T-cell (primary cell): ENCODE measurements at regions not wholly inside any gene's neighbourhood (a gene's known extent, or its start where the extent isn't known, plus 50 kb on each side); places are given as distances from the start of the nearest gene placed in this dataset.

Experiments
- ATAC-seq, 4 experiments: fragments of 200-7000 bp in 3 of 4; fragments of 150-1000 bp in 1 of 4; cut with Tn5 transposase; replicated peaks in 1 of 4; 1 replicate in 3 of 4; 2 replicates in 1 of 4; pipeline ENCODE4 v1.10.0; 2021; ENCODE audit warnings: moderate library complexity in 3 of 4, mild to moderate bottlenecking in 2 of 4, moderate number of reproducible peaks in 1 of 4
- CTCF ChIA-PET, 2 donors: fragments of 300-600 bp; sonication (Branson Sonifier 250); formaldehyde crosslinking; loops; one replicate each; lab custom pipeline; 2022; ENCODE audit warnings: antibody characterized with exemption in 2 of 2; lab: Charles Lee
- POLR2A ChIA-PET, 2 donors: fragments of 300-600 bp; sonication (Branson Sonifier 250); formaldehyde crosslinking; loops; one replicate each; lab custom pipeline; 2022; ENCODE audit warnings: antibody characterized with exemption in 2 of 2; lab: Charles Lee
- DNase-seq, 35 experiments: peaks; one replicate each; pipeline versions ENCODE4 v3.0.0 to v3.0.0-alpha.2; 2013 to 2023
- H3K27ac ChIP-seq: one replicate; pipeline ENCODE4 v1.5.1; 2013; ENCODE audit warnings: low read length
- H3K27me3 ChIP-seq, 2 experiments: replicated peaks in 1 of 2; 1 replicate in 1 of 2; 2 replicates in 1 of 2; pipeline versions ENCODE4 v1.6.1 to v1.7.0; 2013; ENCODE audit warnings: low read length in 1 of 2, mixed read lengths in 1 of 2; ENCODE audit not compliant: control insufficient read depth in 2 of 2, insufficient read depth in 2 of 2; ENCODE audit errors: extremely low read depth in 1 of 2
- H3K36me3 ChIP-seq, 2 donors: 1 replicate in 1 of 2; 2 replicates in 1 of 2; pipeline versions ENCODE4 v1.6.1 to v1.7.0; 2013; ENCODE audit warnings: low read length in 1 of 2; ENCODE audit not compliant: control insufficient read depth in 2 of 2, insufficient read depth in 1 of 2; ENCODE audit errors: extremely low read depth in 1 of 2
- H3K4me1 ChIP-seq, 2 experiments: 1 replicate in 1 of 2; 2 replicates in 1 of 2; pipeline versions ENCODE4 v1.6.1 to v1.7.0; 2013; ENCODE audit warnings: low read length in 2 of 2, mixed read lengths in 1 of 2; ENCODE audit not compliant: insufficient read depth in 2 of 2, control insufficient read depth in 1 of 2; ENCODE audit errors: extremely low read depth in 1 of 2
- H3K4me3 ChIP-seq, 2 donors: 1 replicate in 1 of 2; 2 replicates in 1 of 2; pipeline versions ENCODE4 v1.5.1 to v1.7.0; 2013; ENCODE audit warnings: mild to moderate bottlenecking in 2 of 2, low read length in 1 of 2, moderate library complexity in 1 of 2; ENCODE audit not compliant: control insufficient read depth in 1 of 2; ENCODE audit errors: extremely low read depth in 1 of 2
- H3K9me3 ChIP-seq: 2 replicates; pipeline ENCODE4 v1.7.0; 2013
- H3K27ac Mint-ChIP-seq, 2 donors: one replicate each; pipeline ENCODE4 v1.8.0; 2020 to 2021; ENCODE audit warnings: mild to moderate bottlenecking in 2 of 2, mixed read lengths in 2 of 2
- H3K27me3 Mint-ChIP-seq, 2 donors: one replicate each; pipeline ENCODE4 v1.8.0; 2021 to 2022; ENCODE audit warnings: mixed read lengths in 2 of 2
- H3K36me3 Mint-ChIP-seq: one replicate; pipeline ENCODE4 v1.8.0; 2021; ENCODE audit warnings: mixed read lengths
- H3K4me1 Mint-ChIP-seq, 3 donors: one replicate each; pipeline ENCODE4 v1.8.0; 2020 to 2022; ENCODE audit warnings: mixed read lengths in 3 of 3, mild to moderate bottlenecking in 1 of 3
- H3K4me3 Mint-ChIP-seq, 3 donors: one replicate each; pipeline ENCODE4 v1.8.0; 2020 to 2022; ENCODE audit warnings: mild to moderate bottlenecking in 3 of 3, mixed read lengths in 3 of 3, moderate library complexity in 3 of 3
- H3K9me3 Mint-ChIP-seq, 3 donors: one replicate each; pipeline ENCODE4 v1.8.0; 2020 to 2022; ENCODE audit warnings: mixed read lengths in 3 of 3
- WGBS: methylation state at CpG from one replicate; pipeline ENCODE4 v1.1.5; 2013; ENCODE audit warnings: missing lambda C conversion rate; ENCODE audit not compliant: insufficient coverage; 5-methylcytosine and 5-hydroxymethylcytosine counted together

- ChIA-PET POLR2A (no interaction called here), CTCF (no interaction called here)
- DNase-seq (no peak), ATAC-seq (no peak)
- H3K9me3 ChIP-seq, result no peaks in the 10 kb centered on the region
- Mint-ChIP-seq H3K27me3 (no peaks in the 10 kb centered on the region), H3K4me1 (no peaks in the 10 kb centered on the region), H3K36me3 (no peaks in the 10 kb centered on the region), H3K9me3 (peaks cover 10 to 45% (median 14%) of the 10 kb centered on the region in 3 donors), H3K27ac (no peak overlapping the region), H3K4me3 (no peak overlapping the region)
- H3K36me3 ChIP-seq, result no peaks in the 10 kb centered on the region
- H3K4me1 ChIP-seq, result no peaks in the 10 kb centered on the region
- H3K4me3 ChIP-seq, result no peak overlapping the region
- H3K27ac ChIP-seq, result no peak overlapping the region
- no CpG with 5 or more reads among the region's 4 CpGs for WGBS
- H3K27me3 ChIP-seq, result no peaks in the 10 kb centered on the region
These were observed 1363.9 kb downstream of the MAT2B start for GRCh38 chr5:164869325-164869724.

- Histone ChIP-seq H3K4me3 (no peak overlapping the region), H3K36me3 (no peaks in the 10 kb centered on the region), H3K4me1 (no peaks in the 10 kb centered on the region), H3K27me3 (no peaks in the 10 kb centered on the region), H3K9me3 (no peaks in the 10 kb centered on the region), H3K27ac (no peak overlapping the region)
- Mint-ChIP-seq H3K4me3 (no peak overlapping the region), H3K9me3 (peaks cover 4 to 43% (median 14%) of the 10 kb centered on the region in 3 donors), H3K27me3 (no peaks in the 10 kb centered on the region), H3K27ac (no peak overlapping the region), H3K36me3 (no peaks in the 10 kb centered on the region), H3K4me1 (no peaks in the 10 kb centered on the region)
- CTCF ChIA-PET, result no interaction called here
- ATAC-seq, result no peak
- WGBS, result no CpG with 5 or more reads among the region's 1 CpG
- POLR2A ChIA-PET, result no interaction called here
- no peak for DNase-seq
These were observed 1371.4 kb downstream of the MAT2B start for GRCh38 chr5:164876793-164877192.

- DNase-seq (no peak), ATAC-seq (no peak)
- no peak overlapping the region for H3K4me3 Mint-ChIP-seq
- peaks cover 5 to 24% (median 10%) of the 10 kb centered on the region in 3 donors for H3K9me3 Mint-ChIP-seq
- no peaks in the 10 kb centered on the region for H3K4me1 ChIP-seq
- ChIA-PET CTCF (no interaction called here), POLR2A (no interaction called here)
- no peaks in the 10 kb centered on the region for H3K4me1 Mint-ChIP-seq
- H3K9me3 ChIP-seq, result no peaks in the 10 kb centered on the region
- H3K36me3 Mint-ChIP-seq, result no peaks in the 10 kb centered on the region
- WGBS, result 87% methylated on average over 6 of the region's 12 CpGs
- no peaks in the 10 kb centered on the region for H3K27me3 ChIP-seq
- no peak overlapping the region for H3K4me3 ChIP-seq
- H3K27ac Mint-ChIP-seq, result no peak overlapping the region
- H3K27ac ChIP-seq, result no peak overlapping the region
- no peaks in the 10 kb centered on the region for H3K36me3 ChIP-seq
- no peaks in the 10 kb centered on the region for H3K27me3 Mint-ChIP-seq
These were observed 1376.0 kb downstream of the MAT2B start for GRCh38 chr5:164881442-164881841.

- ChIA-PET POLR2A (no interaction called here), CTCF (no interaction called here)
- no peaks in the 10 kb centered on the region for H3K27me3 Mint-ChIP-seq
- no peaks in the 10 kb centered on the region for H3K9me3 ChIP-seq
- no peaks in the 10 kb centered on the region for H3K36me3 ChIP-seq
- H3K4me1 ChIP-seq, result no peaks in the 10 kb centered on the region
- H3K9me3 Mint-ChIP-seq, result peaks cover 5 to 26% (median 13%) of the 10 kb centered on the region in 3 donors
- 78% methylated on average over 3 of the region's 3 CpGs for WGBS
- H3K4me3 Mint-ChIP-seq, result no peak overlapping the region
- H3K36me3 Mint-ChIP-seq, result no peaks in the 10 kb centered on the region
- no peak for ATAC-seq
- no peak overlapping the region for H3K4me3 ChIP-seq
- no peak for DNase-seq
- no peak overlapping the region for H3K27ac Mint-ChIP-seq
- H3K27ac ChIP-seq, result no peak overlapping the region
- no peaks in the 10 kb centered on the region for H3K27me3 ChIP-seq
- no peaks in the 10 kb centered on the region for H3K4me1 Mint-ChIP-seq
These were observed 1379.8 kb downstream of the MAT2B start for GRCh38 chr5:164885179-164885578.

GRCh38 chr5:164893071-164893470 lies 1387.7 kb downstream of the MAT2B start:
- Histone ChIP-seq H3K4me3 (no peak overlapping the region), H3K27me3 (no peaks in the 10 kb centered on the region), H3K36me3 (no peaks in the 10 kb centered on the region), H3K27ac (no peak overlapping the region), H3K4me1 (no peaks in the 10 kb centered on the region), H3K9me3 (no peaks in the 10 kb centered on the region)
- no peaks in the 10 kb centered on the region for H3K4me1 Mint-ChIP-seq
- POLR2A ChIA-PET, result no interaction called here
- H3K9me3 Mint-ChIP-seq, result peaks cover 0 to 15% (median 12%) of the 10 kb centered on the region in 3 donors
- CTCF ChIA-PET, result no interaction called here
- H3K27me3 Mint-ChIP-seq, result no peaks in the 10 kb centered on the region
- no peak overlapping the region for H3K4me3 Mint-ChIP-seq
- H3K36me3 Mint-ChIP-seq, result no peaks in the 10 kb centered on the region
- 71% methylated on average over 5 of the region's 5 CpGs for WGBS
- ATAC-seq (no peak), DNase-seq (no peak)
- H3K27ac Mint-ChIP-seq, result no peak overlapping the region

GRCh38 chr5:164898705-164899104 lies 1393.3 kb downstream of the MAT2B start:
- ATAC-seq (no peak), DNase-seq (no peak)
- Histone ChIP-seq H3K27ac (no peak overlapping the region), H3K4me3 (no peak overlapping the region), H3K27me3 (no peaks in the 10 kb centered on the region), H3K4me1 (no peaks in the 10 kb centered on the region), H3K9me3 (no peaks in the 10 kb centered on the region), H3K36me3 (no peaks in the 10 kb centered on the region)
- Mint-ChIP-seq H3K27ac (no peak overlapping the region), H3K36me3 (no peaks in the 10 kb centered on the region), H3K27me3 (no peaks in the 10 kb centered on the region), H3K4me3 (no peak overlapping the region), H3K9me3 (peaks cover 5 to 23% (median 11%) of the 10 kb centered on the region in 3 donors), H3K4me1 (no peaks in the 10 kb centered on the region)
- POLR2A ChIA-PET, result no interaction called here
- CTCF ChIA-PET, result no interaction called here

GRCh38 chr5:164909673-164910072 lies 1404.3 kb downstream of the MAT2B start:
- H3K27me3 ChIP-seq, result no peaks in the 10 kb centered on the region
- no peaks in the 10 kb centered on the region for H3K4me1 Mint-ChIP-seq
- H3K4me3 Mint-ChIP-seq, result no peak overlapping the region
- POLR2A ChIA-PET, result no interaction called here
- H3K9me3 Mint-ChIP-seq, result peaks cover 0 to 19% (median 17%) of the 10 kb centered on the region in 3 donors
- H3K36me3 ChIP-seq, result no peaks in the 10 kb centered on the region
- H3K36me3 Mint-ChIP-seq, result no peaks in the 10 kb centered on the region
- ATAC-seq, result no peak
- H3K27me3 Mint-ChIP-seq, result no peaks in the 10 kb centered on the region
- no peak overlapping the region for H3K27ac Mint-ChIP-seq
- no peaks in the 10 kb centered on the region for H3K9me3 ChIP-seq
- WGBS, result no CpG with 5 or more reads among the region's 3 CpGs
- no peak for DNase-seq
- H3K4me1 ChIP-seq, result no peaks in the 10 kb centered on the region
- CTCF ChIA-PET, result no interaction called here
- H3K4me3 ChIP-seq, result no peak overlapping the region
- H3K27ac ChIP-seq, result no peak overlapping the region
